ENCODE measurements at regions not wholly inside any gene's neighbourhood (a gene's known extent, or its start where the extent isn't known, plus 50 kb on each side); places are given as distances from the start of the nearest gene placed in this dataset.
"Not testable (repeated sequence)": the region's sequence is repeated elsewhere in the genome, so short reads cannot be mapped to it uniquely, and the experiment has no call there.

GRCh38 chr13:95404141-95404882 lies 103.1 kb upstream of the ABCC4 start:
- peak; percentile 92 for TF ChIP-seq CTCF (IDR thresholded peaks at IDR 0.05; ENCODE audit: low read depth, low read length)
- DNase-seq (ENCODE audit: low read depth in 2 of 2) = peak; percentile 80 to 82

GRCh38 chr13:95406176-95406575 lies 104.9 kb upstream of the ABCC4 start:
- no peak for DNase-seq (ENCODE audit: low read depth in 2 of 2)
- no peak overlapping the region for H3K4me3 ChIP-seq (replicated peaks in 1 of 2; ENCODE audit: low read depth in 2 of 2, low read length in 2 of 2)
- TF ChIP-seq CTCF (IDR thresholded peaks at IDR 0.05; ENCODE audit: low read depth, low read length) = no peak

More at GRCh38 chr13:95404141-95404882, 103.1 kb upstream of the ABCC4 start:
- H3K4me3 ChIP-seq (replicated peaks in 1 of 2; ENCODE audit: low read depth in 2 of 2, low read length in 2 of 2) = peak overlapping the region; percentile 43 to 44

- no peak overlapping the region for H3K4me3 ChIP-seq (replicated peaks in 1 of 2; ENCODE audit: low read depth in 2 of 2, low read length in 2 of 2)
- peak; percentile 37 to 39 for DNase-seq (ENCODE audit: low read depth in 2 of 2)
- TF ChIP-seq CTCF (IDR thresholded peaks at IDR 0.05; ENCODE audit: low read depth, low read length) = no peak
These were observed 110.3 kb upstream of the ABCC4 start for GRCh38 chr13:95411428-95412040.

GRCh38 chr13:95418946-95419345 lies 117.7 kb upstream of the ABCC4 start:
- TF ChIP-seq CTCF (IDR thresholded peaks at IDR 0.05; ENCODE audit: low read depth, low read length) = no peak
- DNase-seq (ENCODE audit: low read depth in 2 of 2) = no peak
- no peak overlapping the region for H3K4me3 ChIP-seq (replicated peaks in 1 of 2; ENCODE audit: low read depth in 2 of 2, low read length in 2 of 2)

- no peak for TF ChIP-seq CTCF (IDR thresholded peaks at IDR 0.05; ENCODE audit: low read depth, low read length)
- no peak overlapping the region for H3K4me3 ChIP-seq (replicated peaks in 1 of 2; ENCODE audit: low read depth in 2 of 2, low read length in 2 of 2)
- DNase-seq (ENCODE audit: low read depth in 2 of 2) = no peak
These were observed 119.2 kb upstream of the ABCC4 start for GRCh38 chr13:95420501-95420900.

- H3K4me3 ChIP-seq (replicated peaks in 1 of 2; ENCODE audit: low read depth in 2 of 2, low read length in 2 of 2) = no peak overlapping the region
- no peak for TF ChIP-seq CTCF (IDR thresholded peaks at IDR 0.05; ENCODE audit: low read depth, low read length)
- DNase-seq (ENCODE audit: low read depth in 2 of 2) = no peak
These were observed 125.4 kb upstream of the ABCC4 start for GRCh38 chr13:95426631-95427030.

GRCh38 chr13:95430525-95430924 lies 122.0 kb upstream of the CLDN10 start:
- not testable (repeated sequence) for H3K4me3 ChIP-seq (replicated peaks in 1 of 2; ENCODE audit: low read depth in 2 of 2, low read length in 2 of 2); DNase-seq (ENCODE audit: low read depth in 2 of 2)
